ENCODE measurements at regions not wholly inside any gene's neighbourhood (a gene's known extent, or its start where the extent isn't known, plus 50 kb on each side); places are given as distances from the start of the nearest gene placed in this dataset.
"Not testable (repeated sequence)": the region's sequence is repeated elsewhere in the genome, so short reads cannot be mapped to it uniquely, and the experiment has no call there.

DNA sequence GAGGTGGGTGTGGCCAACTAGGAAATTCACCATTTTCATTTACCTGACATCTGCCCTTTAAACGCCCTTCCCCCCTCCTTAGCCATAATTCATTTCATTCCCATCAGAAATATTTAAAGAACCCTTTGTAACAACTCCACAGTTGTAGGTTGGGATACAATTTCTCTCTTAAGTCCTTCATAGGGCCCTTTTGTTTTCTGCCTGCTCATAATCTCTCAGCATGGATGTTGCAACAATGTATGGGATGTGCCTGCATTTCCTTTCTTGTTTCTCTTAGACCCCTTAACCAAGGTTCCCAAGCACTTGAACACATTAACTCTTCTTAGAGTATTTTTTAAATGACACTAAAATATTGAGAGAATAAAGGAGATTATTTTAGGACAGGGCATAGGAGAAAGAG, 51.7 kb upstream of the MYO10 start:
- ChIA-PET POLR2A (no interaction called here), CTCF (no interaction called here)

GRCh38 chr5:16990817-16991520, 54.9 kb upstream of the MYO10 start:
- POLR2A ChIA-PET, CTCF ChIA-PET: not testable (repeated sequence)

- POLR2A ChIA-PET, result no interaction called here
- CTCF ChIA-PET, result no interaction called here
These were observed 55.9 kb upstream of the MYO10 start for GRCh38 chr5:16992006-16992405.

DNA sequence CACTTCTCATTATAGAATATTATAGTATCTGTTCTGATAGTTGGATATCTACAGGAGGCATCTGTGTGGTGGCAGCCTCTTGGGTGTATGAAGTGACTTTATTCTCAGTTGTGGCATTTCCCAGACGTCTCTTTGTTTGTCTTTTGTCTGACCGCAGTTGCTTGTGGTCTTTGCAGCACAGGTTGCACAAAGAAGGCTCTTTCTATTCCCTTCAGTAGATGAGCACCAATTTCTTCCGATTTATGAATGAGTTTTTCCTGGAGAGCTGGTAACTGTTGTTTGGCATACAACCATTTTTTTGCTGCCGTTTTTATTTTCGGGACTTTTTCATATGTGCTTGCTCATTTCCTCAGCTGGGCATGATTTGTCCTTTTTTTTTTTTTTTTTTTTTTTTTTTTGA, 56.4 kb upstream of the MYO10 start:
- ChIA-PET POLR2A (interaction anchor here (0.7 kb wide), 1 partner anchor 10 kb away, joined by 3 read pairs; no protein-coding TSS in a partner anchor), CTCF (no interaction called here)

DNA sequence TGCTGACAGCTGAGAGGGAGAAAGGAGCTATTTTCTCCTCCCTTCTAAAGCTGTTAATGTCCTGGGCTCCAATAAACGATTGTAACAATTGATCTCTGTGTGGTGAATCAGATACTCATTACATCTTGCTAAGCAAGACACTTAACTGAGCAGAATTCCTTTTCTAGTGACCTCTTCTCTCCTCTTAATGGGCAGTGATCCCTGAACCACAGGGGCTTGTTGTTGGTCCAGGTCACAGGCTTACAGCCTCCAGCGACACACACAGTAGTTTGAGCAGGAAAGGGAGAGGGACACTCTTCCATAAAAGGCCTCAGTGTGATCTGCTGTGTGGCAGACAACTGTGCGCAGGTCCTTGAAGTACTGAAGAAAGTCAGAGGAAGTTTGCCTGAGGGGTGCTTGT, 58.5 kb upstream of the MYO10 start:
- POLR2A ChIA-PET, result no interaction called here
- CTCF ChIA-PET, result interaction anchor here (0.7 kb wide), 1 partner anchor 382 kb away, joined by 3 read pairs; no protein-coding TSS in a partner anchor

DNA sequence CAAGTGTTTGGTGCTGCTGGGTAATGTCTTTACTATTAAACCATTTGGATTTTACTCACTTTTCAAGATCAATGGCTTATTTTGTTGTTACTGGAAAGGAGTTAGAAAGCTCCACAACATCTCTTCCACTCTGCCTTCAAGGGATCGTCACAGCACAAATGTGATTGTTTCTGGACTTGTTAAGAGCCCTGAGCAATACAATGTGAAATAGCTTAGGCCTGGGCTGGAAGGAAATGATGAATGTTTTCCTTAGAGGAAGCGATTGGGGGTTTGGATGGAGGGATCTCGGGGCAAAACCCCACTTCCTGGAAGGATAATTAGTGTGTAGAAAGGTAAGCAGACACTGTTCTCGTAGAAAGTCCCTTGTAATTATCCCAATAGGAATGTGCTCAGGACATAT, 59.3 kb upstream of the MYO10 start:
- ChIA-PET POLR2A (no interaction called here), CTCF (no interaction called here)

DNA sequence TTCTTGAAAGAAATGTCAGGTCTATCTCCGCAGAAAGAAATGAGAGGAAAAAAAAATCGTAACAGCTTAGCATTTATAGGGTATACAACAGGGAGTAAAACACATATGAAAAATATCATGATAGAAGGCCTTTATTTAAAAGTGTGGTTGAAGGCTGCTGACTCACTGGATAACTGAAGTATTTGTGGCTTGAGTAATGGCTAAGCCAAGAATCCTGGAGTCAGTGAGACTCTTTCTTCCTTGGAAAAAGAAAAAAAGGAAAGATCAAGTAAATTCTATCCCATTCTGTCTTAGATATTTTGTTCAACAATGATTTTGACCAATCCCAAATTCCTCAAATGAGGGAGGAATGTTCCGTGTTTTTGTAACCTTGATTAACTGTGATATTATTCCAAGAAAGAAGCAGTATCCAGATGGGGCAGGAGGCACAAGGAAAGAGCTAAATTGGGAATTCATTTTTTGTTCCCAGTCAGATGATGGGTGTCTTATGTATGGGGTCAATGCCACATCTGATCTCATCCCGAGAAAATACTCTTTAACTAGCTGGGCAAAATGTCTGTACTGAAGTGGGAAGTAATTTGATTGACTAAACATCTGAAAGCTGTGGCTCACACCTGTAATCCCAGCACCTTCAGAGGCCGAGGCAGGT, 64.3 kb upstream of the MYO10 start:
- ChIA-PET POLR2A (no interaction called here), CTCF (interaction anchor here (0.7 kb wide), 1 partner anchor 254 kb away, joined by 3 read pairs; no protein-coding TSS in a partner anchor)

GRCh38 chr5:17001428-17001827, 65.3 kb upstream of the MYO10 start:
- ChIA-PET POLR2A (no interaction called here), CTCF (no interaction called here)

- CTCF ChIA-PET, result no interaction called here
- POLR2A ChIA-PET, result no interaction called here
These were observed 68.5 kb upstream of the MYO10 start for GRCh38 chr5:17004441-17005106.

GRCh38 chr5:17005107-17005828, 69.2 kb upstream of the MYO10 start:
- ChIA-PET CTCF (no interaction called here), POLR2A (no interaction called here)

DNA sequence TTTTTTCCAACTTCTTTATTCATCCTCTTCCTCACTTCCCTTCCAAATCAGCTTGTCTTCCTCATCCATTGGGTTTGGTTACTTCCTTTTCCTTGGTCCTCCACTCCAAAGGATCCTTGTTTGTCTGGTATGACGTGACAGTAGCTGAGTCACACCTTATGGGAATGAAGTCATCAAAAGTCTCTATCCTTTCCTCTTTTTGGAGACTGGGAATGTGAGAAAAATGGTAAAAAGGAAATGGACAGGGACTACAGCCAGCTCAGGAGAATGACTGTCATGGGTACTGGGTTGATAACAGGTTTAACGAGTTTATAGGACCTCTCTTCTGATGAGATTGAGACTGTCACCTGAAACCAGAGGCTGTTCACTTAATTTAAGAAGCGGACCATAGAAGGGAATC, 76.2 kb upstream of the MYO10 start:
- ChIA-PET POLR2A (no interaction called here), CTCF (no interaction called here)

DNA sequence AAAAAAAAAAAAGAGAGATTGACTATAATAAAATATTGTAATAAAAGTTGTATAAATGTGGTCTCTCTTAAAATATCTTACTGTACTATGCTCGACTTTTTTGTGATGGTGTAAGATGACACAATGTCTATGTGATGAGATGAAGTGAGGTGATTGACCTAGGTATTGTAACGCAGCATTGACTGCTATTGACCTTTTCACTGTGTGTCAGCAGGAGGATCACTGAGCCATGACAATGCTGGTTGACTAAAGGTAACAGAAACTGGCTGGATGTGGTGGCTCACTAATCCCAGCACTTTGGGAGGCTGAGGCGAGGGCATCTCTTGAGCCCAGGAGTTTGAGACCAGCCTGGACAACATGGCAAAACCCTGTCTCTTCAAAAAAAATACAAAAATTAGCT, 78.6 kb upstream of the MYO10 start:
- ChIA-PET POLR2A (no interaction called here), CTCF (no interaction called here)

GRCh38 chr5:17018871-17019270, 82.8 kb upstream of the MYO10 start:
- CTCF ChIA-PET, result no interaction called here
- POLR2A ChIA-PET, result no interaction called here

GRCh38 chr5:17019324-17019723, 83.2 kb upstream of the MYO10 start:
- POLR2A ChIA-PET, result no interaction called here
- CTCF ChIA-PET, result no interaction called here

GRCh38 chr5:17020678-17021601, 84.9 kb upstream of the MYO10 start:
- ChIA-PET POLR2A (no interaction called here), CTCF (no interaction called here)

- ChIA-PET POLR2A (no interaction called here), CTCF (no interaction called here)
These were observed 85.5 kb upstream of the MYO10 start for GRCh38 chr5:17021602-17021932.

DNA sequence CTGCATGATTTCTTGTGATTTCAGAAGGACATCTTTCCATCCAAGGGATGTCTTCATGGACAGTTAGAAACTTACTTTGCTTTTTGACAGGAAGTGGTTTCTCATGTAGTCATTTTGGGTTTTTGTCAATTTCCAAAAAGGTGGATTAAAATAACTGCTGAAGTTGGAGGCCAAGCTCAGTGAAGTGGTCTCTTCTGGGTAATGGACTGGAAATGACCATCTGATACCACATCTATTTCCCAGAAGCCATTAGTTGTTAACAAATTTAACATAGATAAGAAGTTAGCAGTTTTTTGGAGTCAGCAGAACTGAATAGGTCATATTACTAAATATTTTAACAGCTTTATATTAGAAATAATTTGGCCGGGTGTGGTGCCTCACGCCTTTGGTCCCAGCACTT, 86.2 kb upstream of the MYO10 start:
- CTCF ChIA-PET, result no interaction called here
- POLR2A ChIA-PET, result interaction anchor here (0.6 kb wide), 1 partner anchor 80 kb away, joined by 3 read pairs; no protein-coding TSS in a partner anchor

- ChIA-PET CTCF (no interaction called here), POLR2A (interaction anchor here (0.7 kb wide), 1 partner anchor 789 kb away, joined by 5 read pairs; no protein-coding TSS in a partner anchor)
These were observed 88.6 kb upstream of the MYO10 start for GRCh38 chr5:17024686-17025180.

- CTCF ChIA-PET, POLR2A ChIA-PET: not testable (repeated sequence)
These were observed 95.7 kb upstream of the MYO10 start for GRCh38 chr5:17031659-17032277.
